CD14-positive monocyte (primary cell): ENCODE measurements at regions not wholly inside any gene's neighbourhood (a gene's known extent, or its start where the extent isn't known, plus 50 kb on each side); places are given as distances from the start of the nearest gene placed in this dataset.

Experiments used
- DNase-seq, 3 donors: peaks; one replicate each; pipeline ENCODE4 v3.0.0-alpha.2; 2011 to 2022
- H2AFZ ChIP-seq: 2 replicates; pipeline ENCODE4 v1.6.0; 2012; ENCODE audit warnings: mild to moderate bottlenecking, low read depth, low read length, inconsistent platforms; ENCODE audit not compliant: insufficient read depth, poor library complexity, severe bottlenecking
- H3K27ac ChIP-seq, 2 donors: 1 replicate in 1 of 2; 2 replicates in 1 of 2; pipeline ENCODE4 v1.5.1; 2012 to 2013; ENCODE audit warnings: low read length in 2 of 2, control low read depth in 1 of 2, inconsistent platforms in 1 of 2, low read depth in 1 of 2, mild to moderate bottlenecking in 1 of 2
- H3K27me3 ChIP-seq, 2 donors: one replicate each; pipeline versions ENCODE4 v1.6.0 to v1.6.1; 2011 to 2013; ENCODE audit warnings: low read length in 2 of 2; ENCODE audit not compliant: control insufficient read depth in 2 of 2, insufficient read depth in 2 of 2
- H3K36me3 ChIP-seq, 2 donors: replicated peaks in 1 of 2; 1 replicate in 1 of 2; 2 replicates in 1 of 2; pipeline versions ENCODE4 v1.5.1 to v1.6.1; 2012 to 2013; ENCODE audit warnings: low read length in 2 of 2, control low read depth in 1 of 2, inconsistent platforms in 1 of 2, mild to moderate bottlenecking in 1 of 2; ENCODE audit not compliant: insufficient read depth in 2 of 2, control insufficient read depth in 1 of 2
- H3K4me1 ChIP-seq, 2 donors: 1 replicate in 1 of 2; 2 replicates in 1 of 2; pipeline versions ENCODE4 v1.5.1 to v1.6.1; 2012 to 2013; ENCODE audit warnings: low read length in 2 of 2, control low read depth in 1 of 2, inconsistent platforms in 1 of 2, mild to moderate bottlenecking in 1 of 2, moderate library complexity in 1 of 2; ENCODE audit not compliant: insufficient read depth in 2 of 2, control insufficient read depth in 1 of 2
- H3K4me2 ChIP-seq: replicated peaks from 2 replicates; pipeline ENCODE3; 2012; ENCODE audit warnings: low read length, moderate library complexity, mild to moderate bottlenecking; ENCODE audit not compliant: poor library complexity, severe bottlenecking; ENCODE audit errors: extremely low read depth
- H3K4me3 ChIP-seq, 3 experiments: fragments of 200-600 bp in 1 of 3; sonication (generic) in 1 of 3; replicated peaks in 1 of 3; 1 replicate in 2 of 3; 2 replicates in 1 of 3; pipeline ENCODE4 v1.5.1; 2011 to 2013; ENCODE audit warnings: low read length in 3 of 3, mild to moderate bottlenecking in 3 of 3, control low read depth in 2 of 3, low read depth in 2 of 3, inconsistent platforms in 1 of 3, moderate library complexity in 1 of 3
- H3K79me2 ChIP-seq: 2 replicates; pipeline ENCODE4 v1.6.0; 2012; ENCODE audit warnings: mild to moderate bottlenecking, control low read depth, inconsistent platforms, low read length, moderate library complexity; ENCODE audit not compliant: insufficient read depth
- H3K9ac ChIP-seq: 2 replicates; pipeline ENCODE4 v1.6.0; 2017; ENCODE audit warnings: low read length, mild to moderate bottlenecking; ENCODE audit not compliant: insufficient read depth, poor library complexity, severe bottlenecking
- H3K9me3 ChIP-seq, 2 donors: replicated peaks in 1 of 2; 1 replicate in 1 of 2; 2 replicates in 1 of 2; pipeline versions ENCODE4 v1.5.1 to v1.6.1; 2012 to 2013; ENCODE audit warnings: low read length in 2 of 2, control low read depth in 1 of 2; ENCODE audit not compliant: control insufficient read depth in 1 of 2, insufficient read depth in 1 of 2
- H4K20me1 ChIP-seq: 2 replicates; pipeline ENCODE4 v1.6.0; 2012; ENCODE audit warnings: mild to moderate bottlenecking, low read length, control low read depth, moderate library complexity; ENCODE audit not compliant: insufficient read depth
- H3K27ac Mint-ChIP-seq, 7 donors: one replicate each; pipeline ENCODE4 v1.8.0; 2020; ENCODE audit warnings: mild to moderate bottlenecking in 7 of 7, mixed read lengths in 7 of 7, moderate library complexity in 6 of 7, inconsistent platforms in 2 of 7
- H3K27me3 Mint-ChIP-seq, 3 donors: one replicate each; pipeline ENCODE4 v1.8.0; 2021 to 2022; ENCODE audit warnings: low read depth in 3 of 3, mild to moderate bottlenecking in 3 of 3, mixed read lengths in 3 of 3, moderate library complexity in 3 of 3, inconsistent platforms in 1 of 3
- H3K36me3 Mint-ChIP-seq, 2 donors: one replicate each; pipeline ENCODE4 v1.8.0; 2020; ENCODE audit warnings: mixed read lengths in 2 of 2, inconsistent platforms in 1 of 2, mild to moderate bottlenecking in 1 of 2
- H3K4me1 Mint-ChIP-seq: one replicate; pipeline ENCODE4 v1.8.0; 2020; ENCODE audit warnings: mild to moderate bottlenecking, mixed read lengths
- H3K4me3 Mint-ChIP-seq, 2 donors: one replicate each; pipeline ENCODE4 v1.8.0; 2020; ENCODE audit warnings: mild to moderate bottlenecking in 2 of 2, mixed read lengths in 2 of 2, moderate library complexity in 1 of 2
- H3K9me3 Mint-ChIP-seq, 7 donors: one replicate each; pipeline ENCODE4 v1.8.0; 2020 to 2022; ENCODE audit warnings: mixed read lengths in 7 of 7, mild to moderate bottlenecking in 6 of 7, moderate library complexity in 6 of 7, inconsistent platforms in 2 of 7
- WGBS: methylation state at CpG from one replicate; pipeline ENCODE4 v1.1.5; 2013; ENCODE audit warnings: missing lambda C conversion rate; ENCODE audit not compliant: insufficient coverage; 5-methylcytosine and 5-hydroxymethylcytosine counted together
- intact Hi-C, 2 donors: fragments of 100-400 bp; cut with micrococcal nuclease; formaldehyde crosslinking; loops; one replicate each; pipeline versions ENCODE4 v1.15.0 to v1.15.1; 2023
- TF ChIP-seq, protein P1 (sequence below): fragments of 200-600 bp; IDR thresholded peaks from one replicate; pipeline ENCODE4 v1.8.0; 2022; ENCODE audit warnings: antibody characterized with exemption, mild to moderate bottlenecking

DNA sequence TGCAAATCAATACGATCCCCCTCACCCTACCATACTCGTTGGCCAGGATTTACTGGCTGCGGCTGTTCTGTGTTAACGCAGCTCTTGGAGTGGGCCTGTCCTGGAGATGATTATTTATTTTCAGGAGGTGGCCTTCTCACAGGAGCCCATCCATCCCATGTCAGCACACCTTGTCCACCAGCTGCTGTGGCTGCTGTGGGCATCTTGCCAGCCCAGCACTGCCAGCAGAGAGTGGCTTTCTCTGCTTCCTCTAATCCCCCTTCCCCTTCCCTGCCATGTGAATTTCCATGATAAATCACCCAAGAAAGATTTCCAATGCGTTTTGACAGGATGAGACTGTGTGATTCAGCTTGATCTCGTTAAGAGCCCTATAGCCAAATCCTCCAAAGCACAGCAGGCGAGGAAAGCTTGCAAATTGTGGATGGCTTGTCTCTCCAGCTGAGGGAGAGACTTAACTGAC is 309.1 kb upstream of the C11orf87 start:
- Histone ChIP-seq H3K36me3 (no peaks in the 10 kb centered on the region), H2AFZ (no peak overlapping the region), H3K4me3 (no peak overlapping the region), H3K9ac (no peak overlapping the region), H3K27me3 (no peaks in the 10 kb centered on the region), H3K9me3 (no peaks in the 10 kb centered on the region), H3K4me1 (no peaks in the 10 kb centered on the region), H3K4me2 (no peak overlapping the region), H4K20me1 (no peaks in the 10 kb centered on the region), H3K27ac (no peak overlapping the region), H3K79me2 (no peaks in the 10 kb centered on the region)
- H3K4me3 Mint-ChIP-seq, result no peak overlapping the region
- H3K9me3 Mint-ChIP-seq, result peaks cover 0 to 6% (median 0%) of the 10 kb centered on the region in 7 donors
- no CpG with 5 or more reads among the region's 7 CpGs for WGBS
- peaks cover 0 to 2% (median 0%) of the 10 kb centered on the region in 3 donors for H3K27me3 Mint-ChIP-seq
- TF ChIP-seq, protein P1, sequence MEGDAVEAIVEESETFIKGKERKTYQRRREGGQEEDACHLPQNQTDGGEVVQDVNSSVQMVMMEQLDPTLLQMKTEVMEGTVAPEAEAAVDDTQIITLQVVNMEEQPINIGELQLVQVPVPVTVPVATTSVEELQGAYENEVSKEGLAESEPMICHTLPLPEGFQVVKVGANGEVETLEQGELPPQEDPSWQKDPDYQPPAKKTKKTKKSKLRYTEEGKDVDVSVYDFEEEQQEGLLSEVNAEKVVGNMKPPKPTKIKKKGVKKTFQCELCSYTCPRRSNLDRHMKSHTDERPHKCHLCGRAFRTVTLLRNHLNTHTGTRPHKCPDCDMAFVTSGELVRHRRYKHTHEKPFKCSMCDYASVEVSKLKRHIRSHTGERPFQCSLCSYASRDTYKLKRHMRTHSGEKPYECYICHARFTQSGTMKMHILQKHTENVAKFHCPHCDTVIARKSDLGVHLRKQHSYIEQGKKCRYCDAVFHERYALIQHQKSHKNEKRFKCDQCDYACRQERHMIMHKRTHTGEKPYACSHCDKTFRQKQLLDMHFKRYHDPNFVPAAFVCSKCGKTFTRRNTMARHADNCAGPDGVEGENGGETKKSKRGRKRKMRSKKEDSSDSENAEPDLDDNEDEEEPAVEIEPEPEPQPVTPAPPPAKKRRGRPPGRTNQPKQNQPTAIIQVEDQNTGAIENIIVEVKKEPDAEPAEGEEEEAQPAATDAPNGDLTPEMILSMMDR, result no peak
- no peaks in the 10 kb centered on the region for H3K4me1 Mint-ChIP-seq
- no peak overlapping the region for H3K27ac Mint-ChIP-seq
- intact Hi-C loops, result no loop called here
- no peaks in the 10 kb centered on the region for H3K36me3 Mint-ChIP-seq
- no peak for DNase-seq

DNA sequence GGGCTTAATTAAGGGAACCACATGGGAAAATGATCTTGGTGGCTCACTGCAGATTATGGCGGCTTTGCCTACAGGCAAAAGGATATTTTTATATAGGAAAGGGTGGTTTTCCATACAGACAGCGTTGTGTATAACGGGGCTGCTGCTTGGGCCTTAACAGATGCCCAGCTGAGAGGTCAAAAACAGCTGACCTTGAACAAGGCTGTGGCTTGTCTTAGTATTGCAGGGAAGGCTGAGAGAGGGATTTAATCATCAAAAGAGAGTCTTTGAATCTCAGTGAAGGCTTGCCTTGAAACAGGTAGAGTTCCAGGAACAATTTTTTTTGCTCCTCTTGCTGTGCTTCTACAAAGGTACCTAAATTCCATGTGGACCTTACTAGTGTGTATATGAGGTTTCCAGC is 301.6 kb upstream of the C11orf87 start:
- no peak overlapping the region for H3K4me3 Mint-ChIP-seq
- Histone ChIP-seq H2AFZ (no peak overlapping the region), H3K9me3 (no peaks in the 10 kb centered on the region), H4K20me1 (no peaks in the 10 kb centered on the region), H3K79me2 (no peaks in the 10 kb centered on the region), H3K4me2 (no peak overlapping the region), H3K27ac (no peak overlapping the region), H3K4me1 (no peaks in the 10 kb centered on the region), H3K9ac (no peak overlapping the region), H3K4me3 (no peak overlapping the region), H3K36me3 (no peaks in the 10 kb centered on the region), H3K27me3 (no peaks in the 10 kb centered on the region)
- peaks cover 0 to 2% (median 0%) of the 10 kb centered on the region in 3 donors for H3K27me3 Mint-ChIP-seq
- TF ChIP-seq, protein P1, result no peak
- no peak overlapping the region for H3K27ac Mint-ChIP-seq
- peaks cover 0 to 18% (median 0%) of the 10 kb centered on the region in 7 donors for H3K9me3 Mint-ChIP-seq
- H3K4me1 Mint-ChIP-seq, result no peaks in the 10 kb centered on the region
- no peaks in the 10 kb centered on the region for H3K36me3 Mint-ChIP-seq
- 89% methylated on average over 3 of the region's 3 CpGs for WGBS
- DNase-seq, result no peak
- intact Hi-C loops, result no loop called here
